ENCODE measurements at regions not wholly inside any gene's neighbourhood (a gene's known extent, or its start where the extent isn't known, plus 50 kb on each side); places are given as distances from the start of the nearest gene placed in this dataset.

GRCh38 chr11:114815176-114815575 is 136.8 kb downstream of the NXPE2 start:
- TF ChIP-seq CTCF (conservative IDR thresholded peaks at IDR 0.05 in 1 of 2, IDR thresholded peaks at IDR 0.05 in 1 of 2; ENCODE audit: low read depth in 1 of 2, low read length in 2 of 2) (no peak), EZH2 (IDR thresholded peaks at IDR 0.05; ENCODE audit: low read length, missing control alignments) (no peak)
